Panc1 (cell line): ENCODE measurements at regions not wholly inside any gene's neighbourhood (a gene's known extent, or its start where the extent isn't known, plus 50 kb on each side); places are given as distances from the start of the nearest gene placed in this dataset.

Experiments used
- POLR2AphosphoS5 ChIP-seq: IDR thresholded peaks from 2 replicates; pipeline ENCODE4 v1.6.1; 2012; ENCODE audit warnings: mild to moderate bottlenecking, low read depth, low read length, moderate library complexity
- REST ChIP-seq, 2 experiments: IDR thresholded peaks; 2 replicates each; pipeline ENCODE4 v1.6.1; 2011 to 2012; ENCODE audit warnings: low read depth in 2 of 2, control low read depth in 1 of 2, low read length in 1 of 2, mild to moderate bottlenecking in 1 of 2, moderate library complexity in 1 of 2; ENCODE audit not compliant: insufficient read depth in 1 of 2
- TF ChIP-seq, protein P1 (sequence below): fragments of 450-650 bp; IDR thresholded peaks from 2 replicates; pipeline ENCODE4 v1.5.1; 2017; ENCODE audit warnings: mild to moderate bottlenecking

DNA sequence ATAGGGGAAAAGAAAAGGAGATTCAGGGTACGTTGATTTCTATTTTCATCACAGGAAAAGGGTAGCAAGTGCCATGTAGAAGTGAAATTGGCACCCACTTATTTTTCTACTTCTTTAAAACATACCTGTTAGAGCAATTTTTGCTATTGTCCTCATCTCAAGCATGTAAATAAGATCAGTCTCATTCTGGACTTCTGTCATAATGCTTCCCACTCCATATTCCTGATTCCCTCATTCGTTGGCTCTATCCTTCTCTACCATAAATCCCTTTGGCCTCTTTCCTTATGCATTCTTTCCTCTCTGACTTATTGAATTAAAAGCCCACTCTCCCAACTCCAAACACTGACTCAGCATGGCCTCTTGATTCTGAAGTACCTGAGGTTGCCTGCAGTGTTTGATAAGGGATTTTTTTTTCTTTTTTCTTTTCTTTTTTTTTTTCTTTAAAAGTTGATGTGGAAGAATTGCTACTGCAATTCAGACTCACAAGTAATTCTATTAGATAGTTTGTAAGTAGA is 465.7 kb downstream of the SLITRK6 start:
- TF ChIP-seq, protein P1, sequence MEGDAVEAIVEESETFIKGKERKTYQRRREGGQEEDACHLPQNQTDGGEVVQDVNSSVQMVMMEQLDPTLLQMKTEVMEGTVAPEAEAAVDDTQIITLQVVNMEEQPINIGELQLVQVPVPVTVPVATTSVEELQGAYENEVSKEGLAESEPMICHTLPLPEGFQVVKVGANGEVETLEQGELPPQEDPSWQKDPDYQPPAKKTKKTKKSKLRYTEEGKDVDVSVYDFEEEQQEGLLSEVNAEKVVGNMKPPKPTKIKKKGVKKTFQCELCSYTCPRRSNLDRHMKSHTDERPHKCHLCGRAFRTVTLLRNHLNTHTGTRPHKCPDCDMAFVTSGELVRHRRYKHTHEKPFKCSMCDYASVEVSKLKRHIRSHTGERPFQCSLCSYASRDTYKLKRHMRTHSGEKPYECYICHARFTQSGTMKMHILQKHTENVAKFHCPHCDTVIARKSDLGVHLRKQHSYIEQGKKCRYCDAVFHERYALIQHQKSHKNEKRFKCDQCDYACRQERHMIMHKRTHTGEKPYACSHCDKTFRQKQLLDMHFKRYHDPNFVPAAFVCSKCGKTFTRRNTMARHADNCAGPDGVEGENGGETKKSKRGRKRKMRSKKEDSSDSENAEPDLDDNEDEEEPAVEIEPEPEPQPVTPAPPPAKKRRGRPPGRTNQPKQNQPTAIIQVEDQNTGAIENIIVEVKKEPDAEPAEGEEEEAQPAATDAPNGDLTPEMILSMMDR: no peak
- TF ChIP-seq REST (IDR thresholded peaks at IDR 0.05; ENCODE audit: insufficient read depth in 1 of 2, low read depth in 2 of 2, low read length in 1 of 2) (no peak), POLR2AphosphoS5 (no peak)
